LNCAP (cell line): ENCODE measurements at regions not wholly inside any gene's neighbourhood (a gene's known extent, or its start where the extent isn't known, plus 50 kb on each side); places are given as distances from the start of the nearest gene placed in this dataset.

ENCODE experiments used
- CTCF ChIP-seq: fragments of 450-650 bp; IDR thresholded peaks from 2 replicates; pipeline ENCODE4 v1.5.1; 2017; ENCODE audit warnings: mild to moderate bottlenecking

GRCh38 chr9:97766092-97766491 is 69.0 kb upstream of the XPA start:
- TF ChIP-seq CTCF, result no peak

DNA sequence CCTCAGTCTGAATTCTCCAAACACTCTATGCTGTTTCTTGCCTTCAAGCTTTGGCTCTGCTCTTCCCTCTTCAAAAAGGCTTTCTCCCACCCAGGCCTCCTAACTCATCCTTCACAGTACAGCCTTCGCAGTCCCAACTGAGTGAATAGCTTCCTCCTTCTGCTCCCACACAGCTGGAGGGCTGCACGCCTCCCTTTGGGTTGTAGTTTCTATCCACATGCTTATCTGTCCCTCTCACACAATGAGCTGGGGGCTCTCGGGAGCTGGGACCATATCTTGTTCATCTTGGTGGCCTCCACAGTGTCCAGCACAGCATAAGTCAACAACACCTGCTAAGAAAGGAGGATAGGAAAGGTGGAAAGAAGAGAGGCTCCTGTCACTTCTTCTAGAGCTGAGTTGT is 69.5 kb upstream of the XPA start:
- TF ChIP-seq CTCF, result no peak

- TF ChIP-seq CTCF, result no peak
These were observed 70.8 kb upstream of the XPA start for GRCh38 chr9:97767891-97768290.

- no peak for TF ChIP-seq CTCF
These were observed 71.6 kb upstream of the XPA start for GRCh38 chr9:97768746-97769145.

- TF ChIP-seq CTCF, result no peak
These were observed 72.1 kb upstream of the XPA start for GRCh38 chr9:97769208-97769607.

GRCh38 chr9:97770808-97771372 is 73.8 kb upstream of the XPA start:
- no peak for TF ChIP-seq CTCF

DNA sequence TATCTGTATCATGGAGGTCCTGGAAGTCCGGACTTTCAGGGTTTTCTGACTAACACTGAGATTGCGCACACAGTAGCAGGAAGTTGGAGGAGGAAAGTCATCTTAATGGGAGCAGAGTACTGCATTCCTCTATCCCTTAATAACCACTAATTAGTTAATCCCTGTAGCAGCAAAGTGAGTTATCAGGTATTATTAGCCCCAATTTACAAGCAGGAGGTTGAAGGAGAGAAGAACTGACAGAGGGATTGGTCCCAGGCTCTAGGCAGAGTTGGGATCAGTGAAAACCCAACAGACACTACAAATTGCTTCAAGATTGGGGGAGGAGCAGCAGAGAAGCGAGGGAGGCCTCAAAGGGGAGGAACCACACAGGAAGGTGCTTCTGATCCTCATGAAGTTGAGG is 74.5 kb upstream of the XPA start:
- no peak for TF ChIP-seq CTCF

DNA sequence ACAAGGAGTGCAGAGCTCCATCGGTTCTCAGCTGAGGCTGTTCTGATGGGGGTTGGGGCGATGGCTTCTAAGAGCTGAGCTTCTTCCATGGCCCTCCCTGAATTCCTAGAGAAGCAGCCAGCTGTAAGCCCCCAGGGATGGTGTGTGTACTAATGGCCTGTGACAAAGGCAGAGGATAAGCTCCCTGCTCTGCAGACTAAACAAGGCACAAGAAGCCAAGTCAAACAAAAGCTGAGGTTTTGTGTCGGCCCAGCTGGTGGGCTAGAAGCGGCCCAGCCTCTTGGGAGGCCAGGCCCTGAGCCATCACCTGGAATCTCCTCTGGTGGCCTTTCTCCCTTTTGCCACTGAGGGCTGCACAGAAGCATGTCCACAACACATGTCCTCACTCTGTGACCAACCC is 75.0 kb upstream of the XPA start:
- TF ChIP-seq CTCF, result no peak
